ENCODE measurements at regions not wholly inside any gene's neighbourhood (a gene's known extent, or its start where the extent isn't known, plus 50 kb on each side); places are given as distances from the start of the nearest gene placed in this dataset.

DNA sequence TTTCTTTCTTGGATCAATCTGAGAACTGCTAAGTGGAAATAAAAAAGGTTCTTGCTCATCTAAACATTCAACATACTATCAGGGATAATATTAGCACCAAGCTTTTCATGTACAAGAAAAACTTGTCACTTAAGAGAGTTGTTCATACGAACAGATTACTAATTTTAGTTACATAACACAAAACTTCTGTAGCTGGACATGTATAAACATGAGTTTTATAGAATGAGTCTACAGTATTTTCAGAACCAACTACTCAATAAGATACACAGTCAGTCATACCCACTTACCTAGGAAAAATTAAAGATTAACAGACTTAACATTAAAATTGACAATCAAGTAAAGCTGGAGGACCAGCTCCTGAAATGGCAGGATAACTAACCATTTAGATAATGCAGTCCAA, 540.1 kb upstream of the FAM241A start:
- H3K79me1 ChIP-seq (ENCODE audit: low read depth, low read length): no peaks in the 10 kb centered on the region
- no peak overlapping the region for H3K4me2 ChIP-seq (ENCODE audit: insufficient read depth in 1 of 2, low read depth in 2 of 2, low read length in 2 of 2)
- no peak for DNase-seq (ENCODE audit: low read depth in 1 of 2, low spot score in 2 of 2)
- no peak overlapping the region for H3K14ac ChIP-seq (ENCODE audit: insufficient read length)
- H4K20me1 ChIP-seq (replicated peaks in 1 of 2; ENCODE audit: control insufficient read depth in 1 of 2, insufficient read depth in 2 of 2, low read length in 2 of 2): no peaks in the 10 kb centered on the region
- ChIA-PET POLR2A (ENCODE audit: partially characterized antibody) (no interaction called here), CTCF (ENCODE audit: partially characterized antibody) (interaction anchor here (0.6 to 1.0 kb wide), 3 partner anchors 17 to 158 kb away, joined by 3 to 6 read pairs (median 3); no protein-coding TSS in a partner anchor)
- no peak for FAIRE-seq
- 74% methylated on average over 1 of the region's 1 CpG; no CpG with 5 or more reads in 1 of the 2 experiments for WGBS, 2 experiments (ENCODE audit: extremely low coverage in 1 of 2, insufficient coverage in 1 of 2, insufficient read length in 1 of 2, insufficient replicate concordance in 2 of 2, low coverage in 1 of 2, low lambda C conversion rate in 2 of 2, missing lambda C conversion rate in 1 of 2)
- H3K4me1 ChIP-seq (replicated peaks in 1 of 4; ENCODE audit: control insufficient read depth in 3 of 4, insufficient read depth in 4 of 4, low read length in 3 of 4): no peaks in the 10 kb centered on the region
- H3K36me3 ChIP-seq (ENCODE audit: control insufficient read depth in 2 of 4, insufficient read depth in 4 of 4, low read length in 3 of 4): no peaks in the 10 kb centered on the region
- H2AFZ ChIP-seq (ENCODE audit: low read length): no peak overlapping the region
- H3K18ac ChIP-seq (ENCODE audit: extremely low read depth, low read length): no peak overlapping the region
- no peak overlapping the region for H3K4ac ChIP-seq (replicated peaks; ENCODE audit: insufficient read length, low read depth, low read length)
- no peak overlapping the region for H3K56ac ChIP-seq (replicated peaks; ENCODE audit: insufficient read length, low read depth, low read length)
- no peaks in the 10 kb centered on the region for H3K79me2 ChIP-seq (ENCODE audit: control insufficient read depth in 1 of 2, insufficient read depth in 2 of 2, low read length in 2 of 2)
- no peak overlapping the region for H4K5ac ChIP-seq (ENCODE audit: insufficient read length, low read depth, low read length)
- no peaks in the 10 kb centered on the region for H3K23me2 ChIP-seq (ENCODE audit: low read depth, low read length)
- no peak overlapping the region for H3K9ac ChIP-seq (replicated peaks in 1 of 4; ENCODE audit: extremely low read depth in 1 of 4, low read depth in 3 of 4, low read length in 3 of 4)
- H2BK15ac ChIP-seq (ENCODE audit: low read length): no peak overlapping the region
- H2BK5ac ChIP-seq (ENCODE audit: low read depth, low read length): no peak overlapping the region
- no peak overlapping the region for H4K8ac ChIP-seq (ENCODE audit: extremely low read depth, insufficient read depth, low read length)
- H3K23ac ChIP-seq (ENCODE audit: insufficient read length): no peak overlapping the region
- H4K91ac ChIP-seq (replicated peaks; ENCODE audit: insufficient read length, low read length): no peak overlapping the region
- H3K4me3 ChIP-seq (ENCODE audit: extremely low read depth in 1 of 4, insufficient read depth in 2 of 4, low read depth in 3 of 4, low read length in 4 of 4): no peak overlapping the region
- H2AK5ac ChIP-seq (ENCODE audit: low read depth, low read length): no peak overlapping the region
- no peak overlapping the region for H3K27ac ChIP-seq (ENCODE audit: low read depth, low read length)
- no peaks in the 10 kb centered on the region for H3K9me3 ChIP-seq (ENCODE audit: insufficient read depth in 2 of 2, low read depth in 1 of 2, low read length in 1 of 2)
- H2BK20ac ChIP-seq (ENCODE audit: low read length): no peak overlapping the region
- no peak overlapping the region for H2BK12ac ChIP-seq (ENCODE audit: low read depth, low read length)
- H2BK120ac ChIP-seq (replicated peaks; ENCODE audit: low read depth, low read length): no peak overlapping the region
- no peaks in the 10 kb centered on the region for H3K27me3 ChIP-seq (replicated peaks in 1 of 4; ENCODE audit: control insufficient read depth in 3 of 4, extremely low read depth in 1 of 4, insufficient read depth in 3 of 4, low read length in 3 of 4)
- TF ChIP-seq CHD1 (IDR thresholded peaks at IDR 0.05; ENCODE audit: low read depth, low read length) (no peak), NRF1 (IDR thresholded peaks at IDR 0.05; ENCODE audit: low read depth, low read length) (no peak), RXRA (IDR thresholded peaks at IDR 0.05; ENCODE audit: insufficient read depth, low read depth, low read length) (no peak), JUND (IDR thresholded peaks at IDR 0.05; ENCODE audit: low read length) (no peak), POLR2A (IDR thresholded peaks at IDR 0.05; ENCODE audit: control extremely low read depth in 1 of 2, low read depth in 2 of 2, low read length in 2 of 2) (no peak), PHF8 (conservative IDR thresholded peaks at IDR 0.05; ENCODE audit: low read depth, low read length) (no peak), SIN3A (conservative IDR thresholded peaks at IDR 0.05 in 1 of 2, IDR thresholded peaks at IDR 0.05 in 1 of 2; ENCODE audit: low read depth in 1 of 2, low read length in 2 of 2) (no peak), HDAC2 (IDR thresholded peaks at IDR 0.05; ENCODE audit: borderline replicate concordance in 1 of 2, low read depth in 2 of 2, low read length in 2 of 2) (no peak), RFX5 (IDR thresholded peaks at IDR 0.05; ENCODE audit: borderline replicate concordance, low read depth, low read length) (no peak), NANOG (IDR thresholded peaks at IDR 0.05; ENCODE audit: insufficient read depth, low read depth, low read length, poor library complexity, severe bottlenecking) (no peak), JUN (IDR thresholded peaks at IDR 0.05; ENCODE audit: low read depth, low read length) (no peak)
- TF ChIP-seq, protein P1, sequence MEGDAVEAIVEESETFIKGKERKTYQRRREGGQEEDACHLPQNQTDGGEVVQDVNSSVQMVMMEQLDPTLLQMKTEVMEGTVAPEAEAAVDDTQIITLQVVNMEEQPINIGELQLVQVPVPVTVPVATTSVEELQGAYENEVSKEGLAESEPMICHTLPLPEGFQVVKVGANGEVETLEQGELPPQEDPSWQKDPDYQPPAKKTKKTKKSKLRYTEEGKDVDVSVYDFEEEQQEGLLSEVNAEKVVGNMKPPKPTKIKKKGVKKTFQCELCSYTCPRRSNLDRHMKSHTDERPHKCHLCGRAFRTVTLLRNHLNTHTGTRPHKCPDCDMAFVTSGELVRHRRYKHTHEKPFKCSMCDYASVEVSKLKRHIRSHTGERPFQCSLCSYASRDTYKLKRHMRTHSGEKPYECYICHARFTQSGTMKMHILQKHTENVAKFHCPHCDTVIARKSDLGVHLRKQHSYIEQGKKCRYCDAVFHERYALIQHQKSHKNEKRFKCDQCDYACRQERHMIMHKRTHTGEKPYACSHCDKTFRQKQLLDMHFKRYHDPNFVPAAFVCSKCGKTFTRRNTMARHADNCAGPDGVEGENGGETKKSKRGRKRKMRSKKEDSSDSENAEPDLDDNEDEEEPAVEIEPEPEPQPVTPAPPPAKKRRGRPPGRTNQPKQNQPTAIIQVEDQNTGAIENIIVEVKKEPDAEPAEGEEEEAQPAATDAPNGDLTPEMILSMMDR (IDR thresholded peaks at IDR 0.05; ENCODE audit: control extremely low read depth in 1 of 3, insufficient read depth in 1 of 3, low read depth in 1 of 3, low read length in 3 of 3): no peak
